DMS114 treated with DMSO at 0.1 percent for 48 hours (cell line): ENCODE measurements at regions not wholly inside any gene's neighbourhood (a gene's known extent, or its start where the extent isn't known, plus 50 kb on each side); places are given as distances from the start of the nearest gene placed in this dataset.

Experiments used
- DNase-seq: peaks from one replicate; lab custom pipeline; 2025; ENCODE audit not compliant: unreplicated experiment; lab: John Stamatoyannopoulos, UW

DNA sequence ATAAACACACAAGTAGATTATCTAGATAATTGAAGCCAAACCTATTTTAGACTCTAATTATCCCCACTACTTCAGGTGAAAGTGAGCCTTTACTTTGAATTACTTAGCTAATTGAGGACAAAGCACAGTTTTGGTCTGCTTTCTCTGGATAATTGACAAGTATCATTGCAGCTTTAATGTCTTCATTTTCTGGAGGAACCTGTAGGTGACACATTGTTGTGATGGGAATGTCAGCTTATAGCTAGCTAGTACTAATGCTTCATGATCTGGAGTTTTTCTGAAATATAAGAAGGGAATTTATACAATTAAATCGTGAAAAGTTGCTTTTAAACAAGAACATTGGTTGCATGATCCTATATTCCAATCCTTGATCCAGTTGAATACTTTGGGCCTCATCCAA, 319.3 kb upstream of the CITED2 start:
- DNase-seq = no peak

DNA sequence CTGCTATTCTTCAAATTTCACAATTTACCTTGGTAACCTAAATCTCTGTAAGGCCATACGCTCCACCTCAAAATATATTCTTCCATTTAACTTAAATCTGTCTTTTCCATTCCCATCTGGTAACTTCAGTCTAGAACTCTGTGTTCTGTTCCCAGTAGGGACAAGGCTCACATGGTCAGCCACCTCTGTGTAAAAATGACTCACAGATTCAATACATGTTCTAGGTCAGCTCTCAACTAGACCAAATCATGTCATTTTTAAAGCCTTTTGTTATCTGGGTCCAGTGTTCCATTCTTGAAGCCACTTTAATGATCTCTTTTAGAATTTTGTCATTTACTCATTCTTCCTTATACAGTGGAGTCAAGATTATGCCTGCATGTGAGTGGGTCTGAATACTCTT, 315.6 kb upstream of the CITED2 start:
- no peak for DNase-seq

DNA sequence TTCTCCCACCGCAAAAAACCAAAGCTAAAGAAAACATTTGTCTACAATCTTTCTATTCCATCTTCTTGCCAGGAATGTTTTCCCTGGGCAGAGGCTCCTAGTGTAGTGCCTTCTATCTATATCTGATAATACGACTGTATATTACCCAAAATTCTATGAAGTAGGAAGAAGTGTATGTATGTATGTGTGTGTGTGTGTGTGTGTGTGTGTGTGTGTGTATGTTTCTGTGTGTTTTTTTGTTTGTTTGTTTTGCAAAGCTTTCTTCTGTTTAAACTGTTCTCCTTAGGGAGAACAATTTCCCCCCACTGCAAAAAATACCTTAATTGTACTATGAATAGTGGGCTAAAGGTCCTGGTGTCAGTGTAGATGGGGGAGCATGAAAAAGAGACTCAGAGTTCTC, 312.6 kb upstream of the CITED2 start:
- DNase-seq = no peak

DNA sequence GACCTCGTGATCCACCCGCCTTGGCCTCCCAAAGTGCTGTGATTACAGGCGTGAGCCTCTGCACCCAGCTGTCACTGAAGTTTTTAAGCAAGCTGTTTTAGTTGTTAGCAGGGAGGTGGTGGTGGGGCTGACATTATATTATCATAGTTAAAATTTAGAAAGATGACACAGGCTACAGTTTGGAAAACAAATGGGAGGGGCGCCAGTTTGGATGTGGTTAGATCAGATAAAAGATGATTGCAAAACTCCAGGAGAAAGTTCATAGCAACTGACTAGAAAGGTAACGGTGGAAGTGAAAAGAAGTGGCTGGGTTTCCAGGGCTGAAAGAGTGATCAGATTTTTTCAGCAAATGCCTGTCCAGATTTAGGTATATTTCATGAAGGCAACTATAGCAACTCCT, 311.9 kb upstream of the CITED2 start:
- DNase-seq = no peak

DNA sequence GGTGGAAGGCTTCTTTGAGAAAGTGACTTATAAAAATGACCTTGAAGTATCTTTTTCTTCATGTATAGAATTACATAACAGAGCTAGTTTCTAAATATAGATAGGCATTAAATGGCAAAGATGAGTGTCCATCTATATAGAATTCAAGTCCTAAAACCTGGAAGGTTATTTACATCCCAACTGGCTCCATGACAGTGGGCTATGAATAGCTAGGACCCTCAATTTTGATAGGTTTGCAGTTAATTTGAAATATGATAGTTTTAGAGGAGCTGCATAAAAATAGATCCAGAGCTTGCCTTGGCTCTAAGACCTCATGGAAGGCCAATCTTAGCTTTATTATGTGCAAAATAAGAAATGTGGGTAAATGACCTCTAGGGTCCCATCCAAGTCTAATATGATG, 310.6 kb upstream of the CITED2 start:
- DNase-seq = no peak

DNA sequence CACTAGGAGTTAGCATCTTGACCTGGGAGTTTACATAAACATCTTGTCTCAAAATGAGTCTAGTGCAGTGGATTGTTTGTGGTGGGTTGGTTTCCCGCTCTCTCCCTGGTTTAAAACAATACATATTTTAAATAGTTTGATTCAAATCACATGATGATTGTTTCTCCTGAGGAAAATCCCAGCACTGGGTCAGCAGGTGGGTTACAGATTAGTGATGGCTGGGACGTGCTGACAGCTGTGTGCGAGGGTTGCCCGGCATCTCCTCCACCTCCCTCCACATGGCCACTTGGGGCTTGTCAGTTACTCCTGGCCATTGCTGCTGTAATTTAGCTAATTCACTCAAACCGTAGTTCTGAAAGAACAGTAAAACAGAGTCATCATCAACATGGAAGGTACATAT, 306.4 kb upstream of the CITED2 start:
- no peak for DNase-seq

DNA sequence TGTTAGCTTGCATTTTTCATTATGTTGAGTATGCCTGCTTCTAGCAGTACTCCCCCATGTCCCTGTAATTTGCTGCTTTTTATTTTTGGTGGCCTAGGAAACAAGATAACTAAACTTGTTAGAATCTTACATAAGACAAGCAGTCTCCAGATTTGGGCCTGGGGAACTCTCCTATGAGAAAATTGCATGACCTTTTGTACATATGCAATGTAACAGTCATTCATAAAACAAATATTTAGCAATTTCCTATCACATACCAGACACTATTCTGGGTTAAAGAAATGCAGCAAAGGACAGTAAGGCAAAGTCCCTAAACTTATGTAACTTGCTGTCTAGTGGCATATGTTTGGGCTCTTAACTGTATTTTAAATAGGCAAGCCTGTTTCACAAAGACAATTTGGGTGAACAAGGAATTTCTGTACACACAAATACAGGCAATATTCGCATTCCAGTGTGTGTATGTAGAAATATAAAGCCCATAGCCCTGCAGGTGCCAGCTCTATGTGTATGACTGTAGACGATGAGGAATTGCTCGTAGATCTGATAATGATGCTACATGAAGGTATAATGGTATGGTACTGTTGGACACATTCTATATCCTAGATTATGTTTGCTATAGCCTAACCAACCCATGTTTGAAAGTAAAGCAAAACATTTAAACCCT, 305.2 kb upstream of the CITED2 start:
- DNase-seq = no peak

DNA sequence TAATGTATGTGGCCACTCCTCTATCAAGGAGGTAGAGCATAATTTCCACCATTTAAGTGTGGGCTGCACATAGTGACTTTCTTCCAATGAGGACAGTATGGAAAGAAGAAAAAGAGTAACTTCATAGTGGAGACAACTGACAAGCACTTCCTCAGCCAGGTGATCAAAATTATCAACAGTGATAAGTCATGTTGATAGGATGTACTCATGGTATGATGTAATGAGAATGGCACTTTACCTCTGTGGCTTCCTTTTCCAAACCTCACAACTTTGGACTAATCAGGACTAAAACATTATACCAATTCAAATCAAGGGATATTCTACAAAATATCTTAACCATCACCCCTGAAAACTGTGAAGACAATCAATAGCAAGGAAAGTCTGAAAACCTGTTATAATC, 302.3 kb upstream of the CITED2 start:
- no peak for DNase-seq

DNA sequence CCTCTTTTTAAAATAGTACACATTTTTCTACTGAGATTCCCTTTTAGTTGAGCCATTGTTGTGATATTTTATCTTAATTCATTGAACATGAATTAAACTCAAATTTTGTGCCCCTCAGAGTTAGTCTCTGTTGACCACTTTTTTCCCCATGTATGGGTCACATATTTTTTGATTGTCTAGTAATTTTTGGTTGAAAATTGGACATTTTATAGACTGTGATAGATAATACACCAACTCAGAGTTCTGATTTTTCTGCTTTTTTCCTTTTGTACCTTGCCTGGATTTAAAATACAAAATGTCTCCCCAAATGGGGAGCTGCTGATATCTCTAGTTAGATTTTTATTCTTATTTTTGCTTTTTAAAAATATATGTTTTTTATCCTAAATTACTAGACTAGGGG, 291.8 kb upstream of the CITED2 start:
- DNase-seq = no peak

DNA sequence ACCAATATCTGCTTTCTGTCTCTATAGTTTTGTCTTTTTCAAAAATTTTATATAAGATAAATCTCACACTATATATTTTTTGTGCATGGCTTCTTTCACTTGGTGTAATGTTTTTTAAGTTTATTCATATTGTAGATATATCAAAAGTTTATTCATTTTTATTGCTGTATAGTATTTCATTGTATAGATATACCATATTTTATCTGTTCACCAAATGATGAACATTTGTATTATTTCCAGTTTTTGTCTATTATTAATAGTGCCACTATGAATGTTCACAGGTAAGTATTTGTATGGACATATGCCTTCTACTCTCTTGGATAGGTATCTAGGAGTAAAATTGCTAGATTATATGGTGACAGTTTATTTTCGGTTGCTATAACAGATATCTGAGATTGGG, 289.5 kb upstream of the CITED2 start:
- DNase-seq = no peak

DNA sequence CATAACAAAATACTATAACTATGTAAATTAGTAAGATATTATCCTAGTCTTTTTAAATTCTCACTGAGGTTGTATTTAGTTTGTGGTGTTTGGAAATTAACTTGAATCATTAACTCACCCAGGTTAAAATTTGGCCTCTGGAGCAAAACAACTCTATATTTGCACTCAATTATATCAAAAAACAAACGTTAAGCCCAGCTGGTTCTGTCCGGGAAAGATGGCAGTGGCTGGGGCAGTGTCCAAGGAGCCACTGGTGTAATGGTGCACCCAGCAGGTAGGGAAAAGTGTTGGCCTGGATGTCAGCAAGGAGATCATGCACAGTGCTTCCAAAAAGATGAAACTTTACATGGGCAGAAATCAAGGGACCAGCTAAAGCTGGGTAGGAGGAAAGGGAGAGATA, 285.3 kb upstream of the CITED2 start:
- no peak for DNase-seq

DNA sequence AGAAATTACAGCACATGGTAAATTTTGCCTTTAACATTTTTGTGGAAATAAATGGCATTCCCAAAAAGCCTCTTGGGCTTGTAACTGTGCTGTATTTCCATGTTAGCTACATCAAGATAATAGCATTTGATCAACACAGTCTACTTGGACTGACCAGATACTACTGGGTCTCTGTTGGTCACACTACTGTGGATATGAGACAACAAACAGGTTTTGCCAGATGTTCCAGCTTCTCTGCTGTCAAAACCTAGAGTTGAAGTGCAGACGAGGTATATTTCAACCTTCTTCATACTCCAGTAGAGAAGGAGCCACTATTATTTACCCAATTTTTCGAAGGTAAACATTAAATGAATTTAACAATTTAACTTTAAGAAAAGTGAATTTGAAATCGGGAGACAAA, 284.7 kb upstream of the CITED2 start:
- no peak for DNase-seq

DNA sequence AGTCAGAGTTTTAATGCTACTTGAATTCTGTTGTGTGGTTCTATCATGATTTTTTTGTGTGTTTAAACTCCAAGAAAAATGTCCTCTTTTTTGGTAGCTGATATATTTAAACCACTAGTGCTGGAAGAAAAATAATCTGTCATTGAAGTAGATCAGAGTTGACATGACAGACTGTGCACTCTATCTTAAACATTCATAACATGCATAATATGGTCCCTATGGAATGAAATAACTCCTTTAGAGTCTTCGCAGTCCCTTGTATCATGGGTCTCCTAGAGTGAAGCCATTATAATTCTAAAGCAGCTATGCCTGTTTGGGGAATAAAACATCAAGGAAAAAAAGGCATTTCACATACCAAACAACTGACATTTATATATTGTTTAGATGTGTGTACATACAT, 282.7 kb upstream of the CITED2 start:
- no peak for DNase-seq

DNA sequence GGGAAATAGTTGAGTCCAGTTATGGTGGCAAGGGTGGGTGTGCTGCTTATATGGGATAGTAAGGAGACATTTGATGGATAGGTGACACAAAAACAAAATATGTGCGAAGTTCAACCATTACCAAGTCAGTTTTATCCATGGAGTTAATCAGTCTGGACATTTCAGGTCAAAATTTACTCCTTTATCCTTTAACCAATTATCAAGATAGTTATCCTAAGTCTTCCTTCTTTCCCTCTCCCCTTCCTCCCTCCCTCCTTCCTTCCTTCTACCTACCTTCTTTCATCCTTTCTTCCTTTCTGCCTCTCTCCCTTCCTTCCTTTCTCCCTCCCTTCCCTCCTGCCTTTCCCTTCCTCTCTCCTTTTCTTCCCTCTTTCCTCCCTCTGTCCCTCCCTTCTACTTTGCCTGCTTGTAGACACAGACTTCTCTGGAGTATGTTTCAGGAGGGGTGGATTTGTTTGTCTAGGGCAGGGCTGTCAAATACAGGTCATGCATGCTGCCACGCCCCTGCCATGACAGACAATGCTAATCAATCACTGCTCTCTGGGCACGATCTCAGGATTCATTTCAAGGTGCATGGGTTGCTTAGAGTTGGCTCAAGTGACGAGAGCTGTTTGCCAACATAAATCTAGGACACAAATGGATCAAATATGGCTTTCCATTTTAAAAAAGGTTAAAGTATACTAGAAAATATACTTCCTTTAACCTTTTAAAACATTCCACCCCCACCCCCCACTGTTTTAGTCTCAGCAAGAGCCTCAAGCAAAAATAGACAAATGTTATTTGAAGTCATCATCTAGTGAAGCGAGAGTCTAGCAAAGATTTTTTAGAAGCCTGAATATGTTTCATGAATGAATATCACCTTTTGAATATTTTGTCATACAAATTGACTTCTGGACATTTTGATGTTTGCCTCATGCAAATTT, 281.6 kb upstream of the CITED2 start:
- DNase-seq = no peak

DNA sequence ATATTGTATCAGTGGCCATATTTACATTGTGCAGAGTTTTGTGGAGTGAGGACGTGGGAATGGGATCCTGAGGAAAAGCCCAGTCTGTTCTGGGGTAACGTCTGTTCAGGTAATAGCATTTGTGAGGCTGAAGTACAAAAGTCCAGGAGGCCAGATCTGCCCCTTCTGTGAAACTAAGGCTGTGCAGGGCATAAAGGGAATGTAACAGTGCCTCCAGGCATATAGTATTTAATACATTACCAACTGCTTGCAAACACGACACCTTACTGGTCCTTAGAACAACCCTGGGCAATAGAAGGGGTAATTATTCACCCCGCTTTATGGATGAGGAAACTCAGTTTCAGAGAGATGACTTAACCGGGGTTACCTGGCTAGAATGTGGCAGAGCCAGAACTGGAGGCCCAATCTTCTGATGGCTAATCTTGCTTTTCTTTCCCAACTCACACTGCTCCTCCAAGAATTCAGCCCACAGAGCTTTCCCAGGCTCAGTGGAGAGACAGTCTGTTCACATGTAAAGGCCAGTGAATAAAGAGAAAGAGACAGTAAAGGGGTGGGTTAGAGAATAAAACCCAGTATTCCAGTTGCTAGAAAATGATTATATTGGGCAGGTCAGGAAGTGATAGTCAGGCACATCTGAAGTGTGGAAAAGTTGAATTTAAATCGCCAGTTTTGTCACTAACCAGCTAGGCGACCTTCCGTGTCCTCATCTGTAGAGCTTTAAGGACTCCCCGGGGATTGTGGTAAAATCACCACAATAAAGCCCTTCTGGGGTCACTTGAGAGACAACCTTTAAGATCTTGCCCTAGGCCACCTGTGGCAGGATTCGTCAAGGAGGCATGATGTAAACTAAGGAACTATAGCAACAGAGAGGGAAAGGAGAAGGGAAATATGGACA, 280.7 kb upstream of the CITED2 start:
- DNase-seq = no peak

DNA sequence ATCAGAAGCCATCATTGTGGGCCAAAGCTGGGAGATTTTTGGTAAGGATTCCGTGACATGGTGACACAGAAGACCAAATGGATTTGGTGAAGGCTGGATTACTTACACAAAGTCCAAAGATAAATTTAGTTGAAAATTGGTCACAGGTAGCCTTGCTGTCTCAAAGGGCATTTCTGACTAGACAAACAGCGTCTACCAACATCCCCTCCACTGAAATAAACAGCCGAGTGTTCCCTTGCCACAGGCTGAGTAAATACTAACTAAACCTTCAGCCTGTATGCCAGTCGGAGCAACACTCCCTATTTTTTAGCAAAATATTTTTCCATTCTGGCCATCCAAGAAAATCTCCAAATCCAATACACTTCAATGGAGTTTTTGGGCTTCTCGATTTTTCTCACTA, 279.9 kb upstream of the CITED2 start:
- no peak for DNase-seq

DNA sequence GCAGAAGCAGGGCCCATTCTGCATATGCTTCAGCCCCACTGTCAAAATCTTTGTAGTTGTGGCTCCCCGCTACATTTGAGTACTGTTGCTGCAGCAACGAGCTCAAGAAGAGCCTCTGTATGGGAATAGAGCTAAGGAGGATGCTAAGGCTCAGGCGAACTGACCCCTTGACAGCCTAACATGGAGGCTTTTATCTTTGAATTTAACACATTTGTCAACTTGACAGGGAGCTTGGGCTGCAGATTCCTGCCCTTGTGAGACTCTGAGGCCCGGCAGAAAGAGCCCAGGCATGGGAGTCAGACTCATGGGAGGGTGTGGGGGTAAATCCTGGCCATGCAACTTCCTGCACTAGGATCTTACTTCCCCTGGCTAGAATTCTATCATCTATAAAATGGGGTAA, 278.7 kb upstream of the CITED2 start:
- no peak for DNase-seq

DNA sequence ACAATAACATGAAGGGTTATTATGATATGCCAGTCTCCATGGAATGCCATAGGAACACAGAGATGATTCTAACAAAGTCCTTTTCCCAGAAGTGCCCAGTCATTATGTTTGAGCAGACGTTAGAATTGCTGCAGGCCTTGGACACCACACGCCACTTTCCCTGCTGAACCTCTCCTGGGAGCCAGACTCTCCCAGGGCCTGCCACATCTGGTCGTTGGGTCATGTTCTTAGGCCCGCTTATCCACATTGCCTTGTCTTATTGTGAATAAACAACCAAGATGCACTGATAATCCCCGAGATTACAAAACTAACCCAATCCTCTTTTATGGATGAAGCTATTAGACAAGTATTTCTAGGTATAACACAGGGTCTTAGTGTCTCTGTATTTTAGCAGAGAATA, 276.5 kb upstream of the CITED2 start:
- no peak for DNase-seq

DNA sequence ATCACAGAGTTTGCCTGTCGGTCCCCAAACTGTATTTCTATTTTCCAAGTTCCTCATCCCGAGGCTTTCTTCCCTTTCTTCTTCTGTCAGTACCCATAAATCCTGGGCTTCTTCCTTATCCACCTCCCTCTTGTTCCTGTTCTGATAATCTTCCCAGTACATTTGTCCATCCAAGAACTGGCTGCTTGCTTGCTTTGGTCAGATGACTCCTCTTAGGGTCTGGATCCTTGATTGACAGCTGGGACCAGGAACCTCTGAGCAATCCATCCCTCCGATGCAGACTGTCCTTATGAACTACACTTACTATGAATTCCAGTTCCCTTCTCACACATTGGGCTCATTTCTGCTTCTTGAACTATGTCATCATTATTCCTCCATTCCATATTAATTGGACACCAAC, 275.3 kb upstream of the CITED2 start:
- DNase-seq = no peak

DNA sequence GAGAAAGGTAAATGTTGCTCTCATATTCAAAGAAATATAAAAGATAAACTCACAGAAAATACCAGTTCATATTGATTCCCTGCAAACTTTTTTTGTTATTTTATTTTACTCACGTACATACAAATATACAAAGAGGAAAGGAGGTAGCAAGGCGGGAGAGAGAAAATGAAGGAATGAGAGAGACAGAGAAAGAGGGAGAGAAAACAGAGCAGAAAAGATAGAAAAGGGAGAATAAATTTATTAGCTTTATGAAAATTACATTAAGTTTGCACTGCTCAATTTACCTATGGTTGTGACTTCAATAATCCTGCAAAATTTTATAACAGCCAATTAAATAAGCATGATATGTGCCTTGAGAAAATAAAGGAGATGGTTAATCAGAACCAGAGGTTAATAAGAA, 274.7 kb upstream of the CITED2 start:
- DNase-seq = no peak

DNA sequence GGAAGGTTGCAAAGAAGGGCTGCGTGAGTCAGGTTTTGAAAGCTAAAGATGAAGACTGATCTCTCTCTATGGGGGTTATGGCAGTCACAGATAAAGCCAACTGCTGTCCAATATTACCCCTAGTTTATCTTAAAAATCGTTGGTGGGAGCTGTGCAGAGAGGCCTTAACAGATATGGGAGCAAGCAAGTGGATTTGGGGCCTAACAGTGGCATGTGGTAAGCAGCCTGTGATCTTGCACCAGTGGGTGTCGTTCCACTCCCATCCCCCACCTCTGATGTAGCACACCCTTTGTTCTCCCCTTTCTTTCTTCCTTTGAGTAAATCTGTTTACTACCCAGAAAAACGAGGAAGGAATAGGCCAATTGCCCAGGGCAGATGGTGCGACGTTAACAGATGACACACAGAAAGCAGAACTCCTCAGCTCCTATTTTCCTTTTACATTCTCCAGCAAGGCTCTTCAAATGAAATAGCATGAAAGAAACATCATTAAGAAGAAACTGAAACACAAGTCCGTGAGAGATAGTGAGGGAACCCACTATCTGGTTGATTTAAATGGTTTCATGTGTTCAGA, 274.1 kb upstream of the CITED2 start:
- no peak for DNase-seq
